Left colon (tissue), 2 donors: ENCODE measurements at regions not wholly inside any gene's neighbourhood (a gene's known extent, or its start where the extent isn't known, plus 50 kb on each side); places are given as distances from the start of the nearest gene placed in this dataset.
"Not testable (repeated sequence)": the region's sequence is repeated elsewhere in the genome, so short reads cannot be mapped to it uniquely, and the experiment has no call there.

Experiments used
- ATAC-seq: fragments of 200-7000 bp; cut with Tn5 transposase; one replicate; pipeline ENCODE4 v1.9.1; 2020; ENCODE audit warnings: mild to moderate bottlenecking, moderate library complexity
- DNase-seq, 2 donors: peaks; one replicate each; pipeline ENCODE4 v3.0.0-alpha.2; 2020
- intact Hi-C, 2 donors: fragments of 100-400 bp; cut with DNase I in 1 of 2; cut with micrococcal nuclease in 1 of 2; formaldehyde crosslinking; loops; one replicate each; pipeline versions ENCODE4 v1.11.2 to v1.14.0; 2022; cut with DNase I, micrococcal nuclease
- donor health status: DM: no; HTN: no; CAD: no.
- donor health status: DM: yes; HTN: yes; CAD: no.

- intact Hi-C loops = no loop called here
Measured at GRCh38 chrX:16312761-16313623, 145.7 kb downstream of the MAGEB17 start.

DNA sequence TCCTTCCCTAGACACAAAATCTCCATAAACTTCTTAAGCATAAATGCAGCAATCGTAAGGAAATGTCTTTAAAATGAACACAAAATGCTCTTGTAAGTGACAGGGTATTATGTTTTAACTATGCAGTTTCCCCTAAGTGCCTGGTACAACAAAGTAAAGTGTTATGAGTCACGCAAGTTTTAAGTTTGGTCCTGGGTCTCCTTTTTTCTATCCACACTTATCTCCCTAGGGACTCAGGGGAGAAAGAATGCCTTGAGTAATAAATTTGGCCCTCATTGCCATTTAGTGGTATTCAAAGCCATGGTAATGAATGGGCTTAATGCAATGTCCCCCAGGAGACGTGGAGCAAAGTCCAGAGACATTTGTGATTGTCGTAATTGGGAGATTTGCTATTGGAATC is 149.1 kb downstream of the MAGEB17 start:
- ATAC-seq = no peak
- no peak for DNase-seq
- intact Hi-C loops = no loop called here

More at GRCh38 chrX:16312761-16313623, 145.7 kb downstream of the MAGEB17 start:
- ATAC-seq (no peak), DNase-seq (no peak)

DNA sequence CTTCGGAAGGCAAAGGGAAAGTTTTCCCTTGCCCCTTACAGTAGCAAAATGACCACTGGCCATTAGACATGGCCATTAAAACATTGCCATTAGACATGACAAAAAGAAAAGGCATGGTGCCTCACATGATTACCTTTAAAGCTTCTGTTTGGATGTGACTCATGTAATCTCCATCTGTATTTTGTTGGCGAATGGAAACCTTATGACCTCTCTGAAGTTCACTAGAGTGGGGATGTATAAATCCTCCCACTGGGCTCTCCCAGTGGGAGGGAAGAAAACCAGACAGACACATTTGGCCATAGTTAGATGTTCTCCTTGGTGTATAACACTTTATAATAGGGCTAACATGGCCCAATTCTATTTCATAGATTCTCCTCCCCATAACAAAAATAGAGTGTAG is 152.6 kb downstream of the MAGEB17 start:
- no peak for ATAC-seq
- DNase-seq = no peak
- intact Hi-C loops = no loop called here

- no peak for ATAC-seq
- intact Hi-C loops = no loop called here
- no peak for DNase-seq
Measured at GRCh38 chrX:16320765-16321355, 153.6 kb downstream of the MAGEB17 start.

- ATAC-seq (no peak), DNase-seq (no peak)
- intact Hi-C loops = no loop called here
Measured at GRCh38 chrX:16333453-16333852, 166.2 kb downstream of the MAGEB17 start.

- intact Hi-C loops = no loop called here
- DNase-seq (no peak), ATAC-seq (no peak)
Measured at GRCh38 chrX:16335181-16335580, 167.9 kb downstream of the MAGEB17 start.

DNA sequence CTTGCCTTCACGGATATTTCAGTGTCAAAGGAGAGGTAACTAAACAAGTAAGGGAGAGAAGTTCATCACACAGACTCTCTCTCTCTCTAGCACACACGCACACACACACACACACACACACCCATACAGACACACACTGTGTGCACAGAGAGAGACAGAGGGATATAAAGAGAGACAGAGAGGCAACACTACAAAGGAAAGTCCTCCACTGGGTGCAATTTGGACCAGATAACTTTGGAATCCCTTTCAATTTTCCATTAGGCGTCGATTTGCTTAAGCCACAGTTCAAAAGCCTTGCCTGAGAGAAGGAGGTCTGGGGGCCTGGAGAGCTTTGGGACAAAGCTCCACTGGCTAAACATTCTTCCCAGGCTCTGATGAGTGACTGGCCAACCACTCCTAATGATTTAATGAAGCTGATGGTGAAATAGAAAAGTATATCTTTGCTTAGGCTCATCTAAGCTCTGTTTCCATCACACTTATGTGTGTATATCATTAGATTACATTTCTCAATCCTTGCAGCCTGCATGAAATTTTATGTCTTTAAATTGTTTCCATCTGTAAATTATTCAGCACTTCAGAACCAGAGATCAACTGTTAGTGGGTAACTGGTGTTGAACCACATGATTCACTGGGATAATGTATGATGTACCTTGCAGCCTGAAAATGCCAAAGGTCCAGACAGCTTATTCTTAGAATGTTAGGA is 180.8 kb downstream of the MAGEB17 start:
- DNase-seq (no peak), ATAC-seq (no peak)
- intact Hi-C loops = no loop called here

GRCh38 chrX:16357902-16358301 is 190.6 kb downstream of the MAGEB17 start:
- intact Hi-C loops = no loop called here
- DNase-seq (no peak), ATAC-seq (no peak)

DNA sequence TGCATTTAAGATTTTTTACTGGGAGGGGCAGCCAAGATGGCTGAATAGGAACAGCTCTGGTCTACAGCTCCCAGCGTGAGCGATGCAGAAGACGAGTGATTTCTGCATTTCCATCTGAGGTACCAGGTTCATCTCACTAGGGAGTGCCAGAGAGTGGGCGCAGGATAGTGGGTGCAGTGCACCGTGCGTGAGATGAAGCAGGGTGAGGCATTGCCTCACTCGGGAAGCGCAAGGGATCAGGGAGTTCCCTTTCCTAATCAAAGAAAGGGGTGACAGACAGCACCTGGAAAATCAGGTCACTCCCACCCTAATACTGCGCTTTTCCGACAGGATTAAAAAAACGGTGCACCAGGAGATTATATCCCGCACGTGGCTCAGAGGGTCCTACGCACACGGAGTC is 192.8 kb downstream of the MAGEB17 start:
- DNase-seq, ATAC-seq, intact Hi-C loops: not testable (repeated sequence)

GRCh38 chrX:16368696-16369095 is 201.4 kb downstream of the MAGEB17 start:
- intact Hi-C loops = no loop called here
- ATAC-seq (no peak), DNase-seq (no peak)

- intact Hi-C loops = no loop called here
- DNase-seq (no peak), ATAC-seq (no peak)
Measured at GRCh38 chrX:16376056-16376455, 208.8 kb downstream of the MAGEB17 start.

DNA sequence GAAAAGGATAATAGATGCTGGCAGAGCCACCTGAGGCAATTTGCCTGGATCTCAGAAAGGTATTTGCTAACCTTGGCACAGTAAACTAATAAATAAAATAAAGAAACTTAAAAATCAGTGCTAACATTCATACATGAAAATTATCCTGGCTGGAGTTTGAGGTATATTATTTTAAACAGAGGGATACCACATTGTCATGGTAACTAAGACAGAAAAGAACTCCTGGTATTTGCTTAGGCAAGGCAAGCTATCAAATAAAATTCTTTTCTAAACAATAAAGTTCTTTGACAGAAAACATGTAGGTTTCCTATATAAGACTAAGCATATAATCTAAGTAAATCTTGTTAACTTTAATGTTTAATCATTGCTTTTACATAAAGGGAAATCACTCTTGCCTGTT is 218.8 kb downstream of the MAGEB17 start:
- no peak for ATAC-seq
- intact Hi-C loops = no loop called here
- DNase-seq = no peak

DNA sequence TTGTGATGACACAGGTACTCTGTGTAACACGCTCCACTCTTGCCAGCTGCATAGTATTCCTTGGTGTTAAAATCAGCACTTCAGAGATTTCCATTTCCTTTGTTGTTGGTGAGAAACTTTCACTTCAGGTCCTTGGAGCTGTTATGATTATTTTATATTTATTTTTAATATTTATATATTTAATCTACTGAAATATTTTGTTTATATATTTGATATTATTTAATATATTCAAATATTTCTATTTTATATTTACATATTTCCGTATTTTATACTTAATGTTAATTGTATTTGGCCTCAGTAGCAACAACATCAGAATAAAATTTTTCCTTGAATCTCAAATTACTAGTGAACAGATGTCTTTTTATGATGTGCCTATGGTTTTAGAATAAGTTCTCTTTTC is 225.3 kb downstream of the MAGEB17 start:
- DNase-seq = no peak
- no peak for ATAC-seq
- intact Hi-C loops = no loop called here

- no peak for ATAC-seq
- DNase-seq = no peak
- intact Hi-C loops = no loop called here
Measured at GRCh38 chrX:16394290-16394689, 227.0 kb downstream of the MAGEB17 start.

- no peak for DNase-seq
- intact Hi-C loops = no loop called here
- no peak for ATAC-seq
Measured at GRCh38 chrX:16403808-16404207, 236.5 kb downstream of the MAGEB17 start.

- ATAC-seq = no peak
- no peak for DNase-seq
Measured at GRCh38 chrX:16416588-16416987, 233.4 kb upstream of the S100G start.

DNA sequence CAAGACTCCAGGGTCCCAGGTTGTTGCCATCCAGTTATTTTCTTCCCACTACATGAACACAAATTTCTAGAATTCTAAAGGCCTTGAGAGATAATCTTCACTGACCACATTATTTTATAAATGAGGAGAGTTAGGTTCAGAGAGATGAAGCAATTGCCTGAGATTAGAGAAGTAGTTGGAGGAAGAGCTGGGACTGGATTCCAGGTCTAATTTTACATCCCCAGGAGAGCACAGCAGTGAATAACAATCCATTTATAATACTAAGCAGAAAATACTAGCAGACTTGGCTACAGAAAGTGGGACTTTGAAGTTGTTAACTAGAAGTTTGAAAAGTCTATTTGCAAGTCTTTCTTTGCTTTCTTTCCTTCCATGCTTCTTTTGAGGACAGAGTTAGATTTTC is 231.3 kb upstream of the S100G start:
- no peak for DNase-seq
- no peak for ATAC-seq
- intact Hi-C loops = no loop called here

More at GRCh38 chrX:16416588-16416987, 233.4 kb upstream of the S100G start:
- intact Hi-C loops = no loop called here

DNA sequence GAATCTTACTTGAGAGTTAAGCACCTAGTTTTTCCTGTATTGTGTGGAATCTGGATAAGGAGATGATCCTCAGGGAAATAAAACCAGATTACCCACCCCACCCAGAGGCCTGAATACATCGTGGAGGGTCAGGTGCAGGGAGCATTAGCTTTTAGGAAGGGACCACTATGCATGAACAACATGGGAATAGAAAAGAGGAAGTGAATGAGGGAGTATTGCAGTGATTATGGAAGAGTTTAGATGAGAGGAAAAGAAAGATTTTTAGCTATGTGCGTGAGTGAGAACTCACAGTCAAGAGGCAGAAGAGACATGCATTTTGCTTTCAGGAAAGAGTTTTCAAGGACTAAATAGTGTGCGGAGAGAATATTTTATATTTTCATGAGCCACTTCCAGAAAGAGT is 222.3 kb upstream of the S100G start:
- DNase-seq (no peak), ATAC-seq (no peak)
- intact Hi-C loops = no loop called here

DNA sequence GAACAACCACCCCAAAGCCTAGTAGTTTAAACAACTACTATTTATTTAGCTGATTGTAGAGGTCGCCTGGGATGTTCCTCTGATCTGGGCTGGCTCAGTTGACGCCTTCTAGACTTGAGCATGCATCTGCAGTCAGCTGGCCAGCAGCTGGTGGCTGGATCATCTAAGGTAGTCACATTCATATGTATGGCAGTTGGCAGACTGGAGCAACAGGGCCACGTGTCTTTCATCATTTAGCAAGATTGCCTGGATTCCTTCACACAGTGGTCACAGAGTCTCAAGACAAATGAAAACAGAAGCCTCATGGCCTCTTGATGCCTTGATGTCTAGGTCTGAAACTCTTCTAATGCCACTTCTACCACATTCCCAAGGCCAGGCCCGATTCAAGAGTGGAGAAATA is 220.6 kb upstream of the S100G start:
- DNase-seq (no peak), ATAC-seq (no peak)
- intact Hi-C loops = no loop called here

DNA sequence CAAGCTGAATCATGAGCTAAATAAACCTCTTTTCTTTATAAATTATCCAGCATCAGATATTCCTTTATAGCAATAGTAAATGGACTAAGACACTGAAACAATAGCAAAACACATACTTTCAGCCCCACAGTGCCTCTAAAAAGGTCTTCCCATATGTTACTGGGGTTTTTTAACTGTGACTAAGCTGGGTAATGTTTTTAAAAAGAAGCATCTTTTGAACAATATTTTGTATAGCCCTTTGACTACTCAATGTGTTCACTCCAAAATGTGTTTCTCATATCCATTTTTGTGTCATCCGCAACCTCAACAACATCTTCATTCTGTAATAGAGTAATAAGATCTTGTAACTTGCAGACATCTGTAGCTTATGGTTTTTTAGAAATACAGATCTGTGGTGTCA is 218.7 kb upstream of the S100G start:
- intact Hi-C loops = loop anchor here in 1 of 2 donors (10.0 kb wide), 1 partner anchor 264 kb away; no protein-coding TSS in a partner anchor

More for the DNA sequence above, 218.7 kb upstream of the S100G start:
- DNase-seq = no peak
- ATAC-seq = no peak
